ENCODE measurements at regions not wholly inside any gene's neighbourhood (a gene's known extent, or its start where the extent isn't known, plus 50 kb on each side); places are given as distances from the start of the nearest gene placed in this dataset.

- Histone ChIP-seq H3K4me3 (replicated peaks in 1 of 3; ENCODE audit: low read depth in 2 of 3, low read length in 3 of 3) (no peak overlapping the region), H4K20me1 (ENCODE audit: insufficient read depth, low read length) (no peaks in the 10 kb centered on the region), H3K79me2 (ENCODE audit: insufficient read depth, low read length) (no peaks in the 10 kb centered on the region), H3K4me1 (ENCODE audit: control insufficient read depth in 1 of 2, insufficient read depth in 2 of 2, low read length in 2 of 2) (no peaks in the 10 kb centered on the region), H3K9me3 (replicated peaks in 1 of 2; ENCODE audit: control insufficient read depth in 1 of 2, insufficient read depth in 1 of 2, low read length in 2 of 2) (peaks cover 10 to 11% of the 10 kb centered on the region in 2 donors), H3K27me3 (ENCODE audit: control insufficient read depth in 2 of 2, insufficient read depth in 2 of 2, low read length in 2 of 2) (no peaks in the 10 kb centered on the region), H2AFZ (ENCODE audit: insufficient read depth, low read depth, low read length, poor library complexity, severe bottlenecking) (no peak overlapping the region), H3K4me2 (replicated peaks; ENCODE audit: extremely low read depth, low read length, poor library complexity, severe bottlenecking) (no peak overlapping the region), H3K9ac (ENCODE audit: insufficient read depth, low read length, poor library complexity, severe bottlenecking) (no peak overlapping the region), H3K36me3 (replicated peaks in 1 of 2; ENCODE audit: control insufficient read depth in 1 of 2, insufficient read depth in 2 of 2, low read length in 2 of 2) (no peaks in the 10 kb centered on the region), H3K27ac (ENCODE audit: low read depth in 1 of 2, low read length in 2 of 2) (no peak overlapping the region)
- no peaks in the 10 kb centered on the region for H3K4me1 Mint-ChIP-seq
- H3K9me3 Mint-ChIP-seq, result peaks cover 0 to 14% (median 5%) of the 10 kb centered on the region in 7 donors
- DNase-seq, result no peak
- no peaks in the 10 kb centered on the region for H3K36me3 Mint-ChIP-seq
- WGBS (ENCODE audit: insufficient coverage), result 100% methylated on average over 3 of the region's 4 CpGs
- TF ChIP-seq, protein P1, sequence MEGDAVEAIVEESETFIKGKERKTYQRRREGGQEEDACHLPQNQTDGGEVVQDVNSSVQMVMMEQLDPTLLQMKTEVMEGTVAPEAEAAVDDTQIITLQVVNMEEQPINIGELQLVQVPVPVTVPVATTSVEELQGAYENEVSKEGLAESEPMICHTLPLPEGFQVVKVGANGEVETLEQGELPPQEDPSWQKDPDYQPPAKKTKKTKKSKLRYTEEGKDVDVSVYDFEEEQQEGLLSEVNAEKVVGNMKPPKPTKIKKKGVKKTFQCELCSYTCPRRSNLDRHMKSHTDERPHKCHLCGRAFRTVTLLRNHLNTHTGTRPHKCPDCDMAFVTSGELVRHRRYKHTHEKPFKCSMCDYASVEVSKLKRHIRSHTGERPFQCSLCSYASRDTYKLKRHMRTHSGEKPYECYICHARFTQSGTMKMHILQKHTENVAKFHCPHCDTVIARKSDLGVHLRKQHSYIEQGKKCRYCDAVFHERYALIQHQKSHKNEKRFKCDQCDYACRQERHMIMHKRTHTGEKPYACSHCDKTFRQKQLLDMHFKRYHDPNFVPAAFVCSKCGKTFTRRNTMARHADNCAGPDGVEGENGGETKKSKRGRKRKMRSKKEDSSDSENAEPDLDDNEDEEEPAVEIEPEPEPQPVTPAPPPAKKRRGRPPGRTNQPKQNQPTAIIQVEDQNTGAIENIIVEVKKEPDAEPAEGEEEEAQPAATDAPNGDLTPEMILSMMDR (IDR thresholded peaks at IDR 0.05), result no peak
- no peak overlapping the region for H3K4me3 Mint-ChIP-seq
- H3K27ac Mint-ChIP-seq, result no peak overlapping the region
- no peaks in the 10 kb centered on the region for H3K27me3 Mint-ChIP-seq (ENCODE audit: low read depth in 3 of 3)
- intact Hi-C loops (cut with micrococcal nuclease), result no loop called here
These were observed 1267.7 kb upstream of the ADGRL4 start for GRCh38 chr1:80274256-80274655.

DNA sequence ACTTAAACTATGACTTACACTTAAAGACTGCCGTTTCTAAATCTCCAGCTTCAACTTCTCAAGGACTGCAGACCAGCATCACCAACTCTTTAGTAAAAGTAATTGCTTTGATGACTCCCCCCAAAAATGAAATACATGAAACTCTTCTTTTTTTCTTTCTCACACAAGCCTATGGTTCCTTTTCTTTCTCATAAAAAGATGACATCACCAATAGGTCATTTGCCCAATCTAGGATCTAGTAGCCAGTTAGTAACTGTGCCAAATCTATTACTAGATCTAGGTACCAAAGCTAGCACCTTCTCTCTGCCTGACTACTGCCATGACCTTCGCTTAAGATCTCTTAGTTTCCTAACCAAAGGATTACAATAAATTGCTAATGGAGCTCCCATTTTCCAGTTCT, 1266.0 kb upstream of the ADGRL4 start:
- Histone ChIP-seq H3K4me2 (replicated peaks; ENCODE audit: extremely low read depth, low read length, poor library complexity, severe bottlenecking) (no peak overlapping the region), H2AFZ (ENCODE audit: insufficient read depth, low read depth, low read length, poor library complexity, severe bottlenecking) (no peak overlapping the region), H3K27me3 (ENCODE audit: control insufficient read depth in 2 of 2, insufficient read depth in 2 of 2, low read length in 2 of 2) (no peaks in the 10 kb centered on the region), H3K27ac (ENCODE audit: low read depth in 1 of 2, low read length in 2 of 2) (no peak overlapping the region), H3K79me2 (ENCODE audit: insufficient read depth, low read length) (no peaks in the 10 kb centered on the region), H4K20me1 (ENCODE audit: insufficient read depth, low read length) (no peaks in the 10 kb centered on the region), H3K9me3 (replicated peaks in 1 of 2; ENCODE audit: control insufficient read depth in 1 of 2, insufficient read depth in 1 of 2, low read length in 2 of 2) (peaks cover 10 to 11% of the 10 kb centered on the region in 2 donors), H3K4me3 (replicated peaks in 1 of 3; ENCODE audit: low read depth in 2 of 3, low read length in 3 of 3) (no peak overlapping the region), H3K9ac (ENCODE audit: insufficient read depth, low read length, poor library complexity, severe bottlenecking) (no peak overlapping the region), H3K36me3 (replicated peaks in 1 of 2; ENCODE audit: control insufficient read depth in 1 of 2, insufficient read depth in 2 of 2, low read length in 2 of 2) (no peaks in the 10 kb centered on the region), H3K4me1 (ENCODE audit: control insufficient read depth in 1 of 2, insufficient read depth in 2 of 2, low read length in 2 of 2) (no peaks in the 10 kb centered on the region)
- 100% methylated on average over 1 of the region's 2 CpGs for WGBS (ENCODE audit: insufficient coverage)
- DNase-seq, result no peak
- H3K4me3 Mint-ChIP-seq, result no peak overlapping the region
- intact Hi-C loops (cut with micrococcal nuclease), result no loop called here
- TF ChIP-seq, protein P1 (IDR thresholded peaks at IDR 0.05), result no peak
- peaks cover 0 to 13% (median 5%) of the 10 kb centered on the region in 7 donors for H3K9me3 Mint-ChIP-seq
- H3K27me3 Mint-ChIP-seq (ENCODE audit: low read depth in 3 of 3), result no peaks in the 10 kb centered on the region
- no peaks in the 10 kb centered on the region for H3K4me1 Mint-ChIP-seq
- no peaks in the 10 kb centered on the region for H3K36me3 Mint-ChIP-seq
- H3K27ac Mint-ChIP-seq, result no peak overlapping the region
